ENCODE measurements at regions not wholly inside any gene's neighbourhood (a gene's known extent, or its start where the extent isn't known, plus 50 kb on each side); places are given as distances from the start of the nearest gene placed in this dataset.
"Not testable (repeated sequence)": the region's sequence is repeated elsewhere in the genome, so short reads cannot be mapped to it uniquely, and the experiment has no call there.

DNA sequence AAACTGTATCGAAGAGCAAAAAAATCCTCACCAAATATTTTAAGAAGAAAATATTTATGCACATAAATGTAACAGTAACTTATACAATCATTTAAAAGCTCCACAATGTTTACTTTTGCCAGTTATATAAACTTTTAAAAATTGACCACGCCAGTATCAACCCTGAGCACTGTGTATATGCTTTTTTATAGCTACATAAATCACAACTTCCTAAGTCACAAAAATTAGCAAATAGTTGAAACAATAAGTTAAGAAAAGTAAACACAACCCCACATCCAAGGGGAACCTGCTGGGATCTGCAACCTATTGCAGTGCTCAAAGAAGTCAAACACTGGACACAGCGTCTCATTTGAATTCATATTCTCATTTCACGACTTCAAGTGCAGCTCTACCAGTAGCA is 89.8 kb upstream of the DST start:
- H3K4me3 ChIP-seq (ENCODE audit: insufficient read depth, low read depth, low read length), result no peak overlapping the region
- H3K27me3 ChIP-seq (ENCODE audit: control insufficient read depth, insufficient read depth, low read length), result no peaks in the 10 kb centered on the region
- H3K36me3 ChIP-seq (replicated peaks; ENCODE audit: control insufficient read depth, insufficient read depth, low read length), result no peaks in the 10 kb centered on the region
- DNase-seq, result no peak

DNA sequence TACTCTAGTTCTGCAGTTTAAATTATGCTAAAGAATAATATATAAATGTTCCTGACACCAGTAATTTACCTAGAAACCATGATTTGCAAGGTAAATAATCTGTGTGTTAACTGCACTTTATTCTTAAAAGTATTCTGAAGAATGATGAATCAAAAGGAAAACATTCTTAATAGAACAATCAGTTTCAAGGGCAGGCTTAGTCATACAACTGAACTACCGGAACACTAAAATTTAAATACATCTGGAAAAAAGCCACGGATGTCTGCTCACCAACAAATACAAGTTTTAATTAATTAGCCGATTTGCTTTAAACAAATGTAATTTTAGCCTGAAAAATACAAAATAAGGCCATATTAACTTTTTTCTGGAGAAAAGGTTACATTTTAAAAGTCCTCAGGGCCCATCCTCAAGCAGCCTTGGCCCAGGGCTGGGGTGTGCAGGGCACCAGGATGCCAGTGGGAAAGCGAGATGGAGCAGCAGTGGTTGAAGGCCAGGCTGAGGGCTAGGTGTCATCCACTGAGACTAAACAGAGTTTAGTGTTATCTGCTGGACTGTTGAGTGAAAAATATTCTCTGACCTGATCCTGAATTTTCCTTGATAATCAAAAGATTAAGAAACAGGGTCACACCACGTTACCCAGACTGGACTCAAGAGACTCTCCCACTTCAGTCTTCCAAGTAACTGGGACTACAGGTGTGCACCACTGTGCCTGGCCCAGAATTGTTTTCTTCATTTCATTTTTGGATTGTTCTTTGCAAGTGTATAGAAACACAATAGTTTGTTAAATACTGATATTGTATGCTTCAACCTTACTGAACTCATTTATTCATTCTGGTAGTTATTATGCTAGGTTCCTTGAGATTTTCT is 88.2 kb upstream of the DST start:
- H3K4me3 ChIP-seq (ENCODE audit: insufficient read depth, low read depth, low read length), result no peak overlapping the region
- no peak for DNase-seq

DNA sequence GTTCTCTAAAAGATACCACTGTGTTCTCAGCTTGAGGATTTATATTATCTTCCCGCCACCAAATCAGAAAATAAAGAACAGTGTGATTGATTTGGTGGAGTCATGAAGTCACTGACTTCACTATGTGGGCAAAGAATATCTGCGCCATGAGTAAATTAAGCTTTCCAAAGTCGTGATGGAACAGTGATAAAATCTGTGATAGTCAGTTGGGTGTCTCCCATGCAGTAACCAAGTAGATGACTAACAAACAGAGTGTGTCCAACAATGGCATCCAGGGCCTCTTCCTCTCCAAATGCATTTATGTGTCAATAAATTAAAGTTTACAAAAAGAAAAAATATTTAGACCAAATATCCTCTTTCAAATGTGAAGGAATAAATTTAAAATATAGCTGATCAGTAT is 87.0 kb upstream of the DST start:
- no peak for DNase-seq

More for the DNA sequence above, 88.2 kb upstream of the DST start:
- Histone ChIP-seq H3K36me3 (replicated peaks; ENCODE audit: control insufficient read depth, insufficient read depth, low read length) (no peaks in the 10 kb centered on the region), H3K27me3 (ENCODE audit: control insufficient read depth, insufficient read depth, low read length) (no peaks in the 10 kb centered on the region)

DNA sequence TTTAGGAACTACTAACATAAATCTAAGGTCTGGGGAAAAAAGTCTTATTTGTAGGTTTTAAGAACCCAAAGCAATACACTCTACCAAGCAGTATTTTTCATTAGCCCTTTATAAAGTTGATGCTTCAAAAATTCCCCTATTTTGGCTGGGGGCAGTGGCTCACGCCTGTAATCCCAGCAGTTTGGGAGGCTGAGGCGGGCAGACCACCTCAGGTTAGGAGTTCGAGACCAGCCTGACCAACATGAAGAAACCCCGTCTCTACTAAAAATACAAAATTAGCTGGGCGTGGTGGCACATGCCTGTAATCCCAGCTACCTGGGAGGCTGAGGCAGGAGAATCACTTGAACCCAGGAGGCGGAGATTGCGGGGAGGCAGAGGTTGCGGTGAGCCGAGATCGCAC is 86.5 kb upstream of the DST start:
- H3K27me3 ChIP-seq (ENCODE audit: control insufficient read depth, insufficient read depth, low read length); H3K4me3 ChIP-seq (ENCODE audit: insufficient read depth, low read depth, low read length); H3K36me3 ChIP-seq (replicated peaks; ENCODE audit: control insufficient read depth, insufficient read depth, low read length); DNase-seq: not testable (repeated sequence)

More for the DNA sequence above, 87.0 kb upstream of the DST start:
- Histone ChIP-seq H3K4me3 (ENCODE audit: insufficient read depth, low read depth, low read length) (no peak overlapping the region), H3K36me3 (replicated peaks; ENCODE audit: control insufficient read depth, insufficient read depth, low read length) (no peaks in the 10 kb centered on the region), H3K27me3 (ENCODE audit: control insufficient read depth, insufficient read depth, low read length) (no peaks in the 10 kb centered on the region)

DNA sequence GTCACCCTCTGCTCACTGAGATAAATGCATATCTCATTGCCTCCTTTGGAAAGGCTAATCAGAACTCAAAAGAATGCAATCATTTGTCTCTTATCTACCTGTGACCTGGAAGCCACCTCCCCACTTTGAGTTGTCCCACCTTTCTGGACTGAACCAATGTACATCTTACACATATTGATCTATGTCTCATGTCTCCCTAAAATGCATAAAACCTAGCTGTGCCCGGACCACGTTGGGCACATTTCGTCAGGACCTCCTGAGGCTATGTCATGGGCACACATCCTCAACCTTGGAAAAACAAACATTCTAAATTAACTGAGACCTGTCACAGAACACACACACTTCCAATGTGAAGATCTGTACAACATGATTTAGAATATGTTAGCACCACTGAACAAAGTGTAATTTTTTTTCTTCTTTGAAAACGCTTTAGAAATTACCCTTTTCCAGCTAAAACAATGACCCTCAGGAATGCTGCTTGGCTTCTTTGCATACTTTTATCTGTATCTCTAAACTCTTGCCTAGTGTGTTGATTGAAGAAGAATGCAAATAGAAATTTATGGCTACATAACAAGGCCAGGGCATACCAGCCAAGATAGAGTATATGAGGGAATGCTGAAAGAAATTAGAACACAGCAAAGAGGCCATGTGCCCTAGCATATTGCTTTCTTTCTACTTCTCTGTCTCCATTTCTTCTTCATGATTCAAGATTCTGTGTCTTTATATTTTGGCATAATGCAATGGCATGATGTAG is 84.6 kb upstream of the DST start:
- DNase-seq, result no peak
- no peak overlapping the region for H3K4me3 ChIP-seq (ENCODE audit: insufficient read depth, low read depth, low read length)
- H3K27me3 ChIP-seq (ENCODE audit: control insufficient read depth, insufficient read depth, low read length), result no peaks in the 10 kb centered on the region
- H3K36me3 ChIP-seq (replicated peaks; ENCODE audit: control insufficient read depth, insufficient read depth, low read length), result no peaks in the 10 kb centered on the region

DNA sequence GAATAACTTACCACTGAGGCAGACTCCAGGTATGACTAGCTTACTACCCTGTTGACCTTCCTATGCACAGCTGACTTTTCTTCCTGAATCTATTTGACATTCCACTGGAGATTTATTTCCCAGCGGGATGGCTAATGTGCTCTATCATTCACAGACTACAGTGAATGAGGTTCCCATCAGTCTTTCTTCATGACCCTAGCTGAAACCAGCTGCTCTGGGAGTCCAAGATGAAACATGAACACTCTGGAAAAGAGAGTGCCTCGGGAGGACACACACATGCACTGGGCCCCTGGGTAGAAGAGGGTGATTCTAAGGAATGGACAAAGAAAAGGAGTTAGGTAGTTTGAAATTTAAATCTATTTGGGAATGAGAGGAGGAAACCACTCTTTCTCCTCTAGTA is 82.6 kb upstream of the DST start:
- no peaks in the 10 kb centered on the region for H3K36me3 ChIP-seq (replicated peaks; ENCODE audit: control insufficient read depth, insufficient read depth, low read length)
- no peak for DNase-seq
- no peak overlapping the region for H3K4me3 ChIP-seq (ENCODE audit: insufficient read depth, low read depth, low read length)
- no peaks in the 10 kb centered on the region for H3K27me3 ChIP-seq (ENCODE audit: control insufficient read depth, insufficient read depth, low read length)

DNA sequence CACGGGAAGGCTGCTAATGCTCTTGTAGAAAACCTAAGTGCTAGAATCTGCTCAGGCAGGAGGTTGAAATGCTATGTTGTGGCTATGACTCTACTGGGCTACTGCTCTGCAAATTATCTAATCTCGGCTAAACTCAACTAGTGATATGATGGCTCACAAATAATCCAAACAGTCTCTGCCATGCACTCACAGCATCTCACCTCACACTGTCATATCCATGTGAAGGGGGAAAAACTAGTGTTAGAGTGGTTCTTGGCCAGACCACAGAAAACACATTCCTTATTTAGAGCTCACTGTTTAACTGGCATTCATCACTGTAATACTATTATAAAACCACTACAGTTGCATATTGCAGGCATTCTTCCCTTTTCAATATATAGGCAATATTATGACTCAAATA is 81.8 kb upstream of the DST start:
- Histone ChIP-seq H3K4me3 (ENCODE audit: insufficient read depth, low read depth, low read length) (no peak overlapping the region), H3K36me3 (replicated peaks; ENCODE audit: control insufficient read depth, insufficient read depth, low read length) (no peaks in the 10 kb centered on the region), H3K27me3 (ENCODE audit: control insufficient read depth, insufficient read depth, low read length) (no peaks in the 10 kb centered on the region)
- DNase-seq, result no peak

DNA sequence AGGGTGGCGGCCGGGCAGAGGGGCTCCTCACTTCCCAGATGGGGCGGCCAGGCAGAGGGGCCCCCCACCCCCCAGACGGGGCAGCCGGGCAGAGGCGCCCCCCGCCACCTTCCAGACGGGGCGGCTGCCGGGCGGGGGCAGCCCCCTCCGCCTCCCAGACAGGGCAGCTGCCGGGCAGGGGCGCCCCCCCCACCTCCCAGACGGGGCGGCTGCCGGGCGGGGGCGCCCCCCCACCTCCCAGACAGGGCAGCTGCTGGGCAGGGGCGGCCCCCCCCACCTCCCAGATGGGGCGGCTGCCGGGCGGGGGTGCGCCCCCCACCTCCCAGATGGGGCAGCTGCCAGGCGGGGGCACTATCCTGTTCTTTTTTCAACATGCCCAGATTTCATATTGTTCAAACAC is 78.2 kb upstream of the DST start:
- H3K36me3 ChIP-seq (replicated peaks; ENCODE audit: control insufficient read depth, insufficient read depth, low read length), result no peaks in the 10 kb centered on the region
- H3K4me3 ChIP-seq (ENCODE audit: insufficient read depth, low read depth, low read length), result no peak overlapping the region
- DNase-seq, result no peak
- H3K27me3 ChIP-seq (ENCODE audit: control insufficient read depth, insufficient read depth, low read length), result no peaks in the 10 kb centered on the region

DNA sequence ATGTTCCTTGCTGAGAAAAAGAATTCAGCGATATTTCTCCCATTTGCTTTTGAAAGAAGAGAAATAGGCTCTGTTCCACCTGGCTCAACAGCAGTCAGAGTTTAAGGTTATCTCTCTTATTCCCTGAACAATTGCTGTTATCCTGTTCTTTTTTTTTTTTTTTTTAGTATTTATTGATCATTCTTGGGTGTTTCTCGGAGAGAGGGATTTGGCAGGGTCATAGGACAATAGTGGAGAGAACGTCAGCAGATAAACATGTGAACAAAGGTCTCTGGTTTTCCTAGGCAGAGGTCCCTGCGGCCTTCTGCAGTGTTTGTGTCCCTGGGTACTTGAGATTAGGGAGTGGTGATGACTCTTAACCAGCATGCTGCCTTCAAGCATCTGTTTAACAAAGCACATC is 77.5 kb upstream of the DST start:
- DNase-seq, result not testable (repeated sequence)

DNA sequence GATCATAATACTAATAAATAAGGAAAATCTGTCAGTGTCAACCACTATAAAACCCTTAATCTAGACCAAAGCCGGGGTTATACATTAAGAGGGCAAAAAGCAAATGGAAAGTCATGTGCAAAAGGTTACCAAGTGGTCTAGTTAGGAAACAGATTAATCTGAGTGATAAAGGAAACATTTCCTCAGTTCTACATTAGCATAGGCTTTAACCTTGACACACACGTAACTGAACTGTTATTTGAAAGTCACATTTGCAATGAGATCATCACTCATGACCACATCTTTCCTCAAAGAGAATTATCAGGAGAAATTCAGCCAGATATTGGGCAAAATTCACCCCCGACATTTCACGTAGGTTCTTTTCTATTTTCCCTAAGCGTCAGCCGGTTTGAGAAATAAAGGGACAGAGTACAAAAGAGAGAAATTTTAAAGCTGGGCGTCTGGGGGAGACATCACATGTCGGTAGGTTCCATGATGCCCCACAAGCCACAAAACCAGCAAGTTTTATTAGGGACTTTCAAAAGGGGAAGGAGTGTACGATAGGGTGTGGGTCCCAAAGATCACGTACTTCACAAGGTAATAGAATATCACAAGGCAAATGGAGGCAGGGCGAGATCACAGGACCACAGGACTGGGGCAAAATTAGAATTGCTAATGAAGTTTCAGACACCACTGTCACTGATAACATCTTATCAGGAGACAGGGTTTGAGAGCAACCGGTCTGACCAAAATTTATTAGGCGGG is 76.8 kb upstream of the DST start:
- not testable (repeated sequence) for H3K4me3 ChIP-seq (ENCODE audit: insufficient read depth, low read depth, low read length); H3K27me3 ChIP-seq (ENCODE audit: control insufficient read depth, insufficient read depth, low read length); DNase-seq; H3K36me3 ChIP-seq (replicated peaks; ENCODE audit: control insufficient read depth, insufficient read depth, low read length)

More for the DNA sequence above, 77.5 kb upstream of the DST start:
- H3K36me3 ChIP-seq (replicated peaks; ENCODE audit: control insufficient read depth, insufficient read depth, low read length); H3K27me3 ChIP-seq (ENCODE audit: control insufficient read depth, insufficient read depth, low read length); H3K4me3 ChIP-seq (ENCODE audit: insufficient read depth, low read depth, low read length): not testable (repeated sequence)

DNA sequence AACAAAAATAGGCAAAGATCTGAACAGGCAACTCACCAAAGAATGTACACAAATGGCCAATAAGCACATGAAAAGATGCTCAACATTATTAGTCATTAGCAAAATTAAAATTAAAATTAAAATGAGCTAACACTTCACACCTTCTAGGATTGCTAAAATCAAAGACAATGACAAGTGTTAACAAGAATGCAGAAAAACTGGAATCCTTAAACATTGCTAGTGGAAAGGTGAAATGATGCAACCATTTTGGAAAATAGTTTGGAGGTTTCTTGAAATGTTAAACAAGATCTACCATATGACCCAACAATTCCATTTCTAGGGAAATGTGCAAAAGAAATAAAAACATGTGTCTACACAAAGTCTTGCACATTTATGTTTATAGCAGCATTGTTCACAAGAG is 75.5 kb upstream of the DST start:
- H3K36me3 ChIP-seq (replicated peaks; ENCODE audit: control insufficient read depth, insufficient read depth, low read length), result no peaks in the 10 kb centered on the region
- no peak overlapping the region for H3K4me3 ChIP-seq (ENCODE audit: insufficient read depth, low read depth, low read length)
- no peaks in the 10 kb centered on the region for H3K27me3 ChIP-seq (ENCODE audit: control insufficient read depth, insufficient read depth, low read length)
- no peak for DNase-seq

DNA sequence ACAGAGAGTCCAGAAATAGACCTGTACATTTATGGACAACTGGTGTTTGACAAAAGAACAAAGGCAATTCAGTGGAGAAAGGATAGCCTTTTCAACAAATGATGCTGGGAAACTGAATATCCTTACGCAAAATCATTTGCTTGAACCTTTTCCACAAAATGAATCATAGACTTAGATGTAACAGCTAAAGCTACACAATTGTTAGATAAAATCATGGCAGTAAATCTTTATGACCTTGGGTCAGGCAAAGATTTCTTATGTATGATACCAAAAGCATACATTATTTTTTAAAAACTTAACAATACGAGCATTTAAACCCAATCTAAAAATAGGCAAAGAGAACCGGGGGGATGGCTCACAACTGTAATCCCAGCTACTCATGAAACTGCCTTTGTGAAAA is 73.5 kb upstream of the DST start:
- H3K4me3 ChIP-seq (ENCODE audit: insufficient read depth, low read depth, low read length), result no peak overlapping the region
- no peak for DNase-seq
- H3K36me3 ChIP-seq (replicated peaks; ENCODE audit: control insufficient read depth, insufficient read depth, low read length), result no peaks in the 10 kb centered on the region
- H3K27me3 ChIP-seq (ENCODE audit: control insufficient read depth, insufficient read depth, low read length), result no peaks in the 10 kb centered on the region

DNA sequence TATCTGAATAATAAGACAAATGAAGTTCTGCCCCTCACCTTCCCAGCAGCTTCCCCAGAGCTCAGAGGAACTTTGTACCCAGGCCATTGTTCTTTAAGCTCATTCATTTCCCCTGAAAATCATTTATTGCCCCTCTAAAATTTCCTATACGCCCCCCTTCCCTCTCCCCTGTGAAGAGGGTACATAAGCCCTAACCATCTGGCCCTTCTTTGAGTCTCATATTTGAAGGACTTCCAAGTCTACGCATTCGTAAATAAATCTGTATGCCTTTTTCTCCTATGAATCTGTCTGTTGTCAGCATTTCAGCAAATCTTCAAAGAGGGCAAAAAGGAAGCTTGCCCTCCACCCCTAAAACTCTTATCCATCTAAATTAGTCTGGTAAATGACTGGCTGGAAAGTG is 73.1 kb upstream of the DST start:
- no peak for DNase-seq
- no peaks in the 10 kb centered on the region for H3K36me3 ChIP-seq (replicated peaks; ENCODE audit: control insufficient read depth, insufficient read depth, low read length)
- H3K27me3 ChIP-seq (ENCODE audit: control insufficient read depth, insufficient read depth, low read length), result no peaks in the 10 kb centered on the region
- no peak overlapping the region for H3K4me3 ChIP-seq (ENCODE audit: insufficient read depth, low read depth, low read length)

DNA sequence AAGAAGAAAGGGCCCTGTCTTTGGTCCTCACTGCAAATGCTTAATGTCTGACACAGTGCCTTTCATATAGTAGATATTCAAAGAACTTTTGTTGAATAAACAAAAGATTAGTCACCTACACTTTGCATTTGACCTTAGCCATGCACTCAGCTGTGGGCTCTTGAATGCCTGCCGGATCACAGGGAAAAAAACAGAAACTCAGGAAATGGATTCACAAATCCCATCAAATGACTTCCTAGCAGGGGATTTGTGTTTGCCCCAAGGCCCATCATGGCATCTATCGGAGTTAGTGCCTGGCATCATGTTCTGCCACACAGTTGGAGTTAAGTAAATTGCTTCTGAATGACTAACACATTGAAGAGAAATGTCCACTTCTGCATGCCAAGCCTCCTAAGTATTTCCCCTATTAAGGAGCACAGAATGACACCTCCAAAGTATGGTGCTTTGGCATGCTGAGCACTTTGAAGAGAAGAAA is 72.3 kb upstream of the DST start:
- H3K27me3 ChIP-seq (ENCODE audit: control insufficient read depth, insufficient read depth, low read length), result no peaks in the 10 kb centered on the region
- H3K36me3 ChIP-seq (replicated peaks; ENCODE audit: control insufficient read depth, insufficient read depth, low read length), result no peaks in the 10 kb centered on the region
- H3K4me3 ChIP-seq (ENCODE audit: insufficient read depth, low read depth, low read length), result no peak overlapping the region
- DNase-seq, result no peak

DNA sequence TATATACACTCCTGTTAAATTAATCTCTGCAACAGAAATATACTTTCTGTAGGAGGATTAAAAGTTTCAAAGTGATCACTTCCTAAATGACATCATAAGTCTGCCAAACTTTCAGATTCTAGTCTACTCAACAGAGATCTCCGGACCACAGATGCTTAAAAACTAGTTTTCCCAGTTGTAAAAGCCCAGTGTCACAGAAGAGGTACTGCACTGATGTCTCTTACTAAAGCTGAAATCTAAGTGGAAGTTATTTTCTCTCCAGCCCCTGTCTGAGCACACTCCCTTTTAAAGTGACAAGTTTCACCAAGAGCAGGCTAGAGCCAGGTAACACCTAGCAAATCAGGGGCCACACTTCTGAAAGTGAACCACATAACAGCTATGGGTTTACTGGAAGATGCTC is 71.6 kb upstream of the DST start:
- no peaks in the 10 kb centered on the region for H3K27me3 ChIP-seq (ENCODE audit: control insufficient read depth, insufficient read depth, low read length)
- no peak overlapping the region for H3K4me3 ChIP-seq (ENCODE audit: insufficient read depth, low read depth, low read length)
- no peak for DNase-seq
- no peaks in the 10 kb centered on the region for H3K36me3 ChIP-seq (replicated peaks; ENCODE audit: control insufficient read depth, insufficient read depth, low read length)

Data from H7 (cell line).